ENCODE measurements at regions not wholly inside any gene's neighbourhood (a gene's known extent, or its start where the extent isn't known, plus 50 kb on each side); places are given as distances from the start of the nearest gene placed in this dataset.

DNA sequence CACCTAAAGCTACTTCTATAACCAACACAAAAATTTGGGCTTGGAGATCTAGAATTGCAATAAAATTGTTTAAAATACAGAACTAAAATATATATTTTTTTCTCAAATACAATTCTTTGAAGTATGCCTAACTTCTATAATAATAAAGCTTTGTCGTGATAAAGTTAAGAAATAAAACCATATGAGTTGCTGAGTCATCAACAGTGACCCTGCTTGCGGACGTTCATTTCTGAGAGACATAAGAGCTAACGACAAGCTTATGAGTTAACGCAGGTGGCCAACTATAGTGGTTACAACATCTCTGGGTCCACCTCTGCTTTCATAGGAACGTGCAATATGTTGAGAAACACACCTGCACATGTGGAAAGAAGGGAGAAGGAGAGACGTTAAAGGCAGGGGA is 407.1 kb upstream of the SLC14A2 start:
- H3K9me3 ChIP-seq (ENCODE audit: low read length), result no peaks in the 10 kb centered on the region
- intact Hi-C loops (cut with micrococcal nuclease; ENCODE audit: unreplicated experiment), result loop anchor here (5.0 kb wide), 1 partner anchor 581 kb away; no protein-coding TSS in a partner anchor
- H3K27me3 ChIP-seq (ENCODE audit: control insufficient read depth in 1 of 2, insufficient read depth in 2 of 2, low read length in 2 of 2), result no peaks in the 10 kb centered on the region
- H3K4me2 ChIP-seq (ENCODE audit: low read depth, low read length), result no peak overlapping the region
- no peak overlapping the region for H3K27ac ChIP-seq (ENCODE audit: extremely low read length, insufficient read depth, low read length)
- POLR2A ChIA-PET, result no interaction called here
- no TSS peak for BruUV-seq (replicated peaks)
- H3K79me2 ChIP-seq (ENCODE audit: insufficient read depth, low read length), result no peaks in the 10 kb centered on the region
- in situ Hi-C loops (cut with HindIII; ENCODE audit: extremely low pct_ligation_motif_present, low pct_unique_long_range_greater_than_20kb), result loop anchor here (25.0 kb wide), 2 partner anchors 521 to 1571 kb away; partner anchors contain the start of gene SETBP1
- CTCF ChIA-PET (ENCODE audit: low intra/inter-chr PET ratio, low total read pairs), result no interaction called here
- H3K4me1 ChIP-seq (ENCODE audit: insufficient read depth, low read length), result no peaks in the 10 kb centered on the region
- H3K4me3 ChIP-seq (replicated peaks in 1 of 3; ENCODE audit: insufficient read depth in 1 of 3, low read depth in 2 of 3, low read length in 3 of 3), result no peak overlapping the region
- DNase-seq (ENCODE audit: low spot score), result no peak
- H3K36me3 ChIP-seq (replicated peaks in 1 of 2; ENCODE audit: control insufficient read depth in 1 of 2, insufficient read depth in 2 of 2, low read length in 2 of 2), result no peaks in the 10 kb centered on the region
- TF ChIP-seq MAFF (IDR thresholded peaks at IDR 0.05; ENCODE audit: low read depth, low read length), result peak; percentile 54; the same call in 1 of the 2 replicates
- peak in 1 of 2 experiments; percentile 59; a peak in 2 of 4 replicates for TF ChIP-seq MAFK (conservative IDR thresholded peaks at IDR 0.05 in 1 of 2, IDR thresholded peaks at IDR 0.05 in 1 of 2; ENCODE audit: low read length in 2 of 2)
- no peak for TF ChIP-seq ZNF780A (CRISPR knock-in tag; IDR thresholded peaks at IDR 0.05)
- H4K20me1 ChIP-seq (ENCODE audit: insufficient read depth, low read length), result no peaks in the 10 kb centered on the region
- no peak overlapping the region for H2AFZ ChIP-seq (ENCODE audit: low read length)
- no peak for ATAC-seq
- no peak overlapping the region for H3K9ac ChIP-seq (ENCODE audit: insufficient read depth, low read depth, low read length)
- WGBS (ENCODE audit: low lambda C conversion rate), result 10% methylated on average over 7 of the region's 7 CpGs
- no peak for FAIRE-seq

- BruUV-seq (replicated peaks), result no TSS peak
- Histone ChIP-seq H3K79me2 (ENCODE audit: insufficient read depth, low read length) (no peaks in the 10 kb centered on the region), H3K4me1 (ENCODE audit: insufficient read depth, low read length) (no peaks in the 10 kb centered on the region), H3K9me3 (ENCODE audit: low read length) (no peaks in the 10 kb centered on the region), H3K4me3 (replicated peaks in 1 of 3; ENCODE audit: insufficient read depth in 1 of 3, low read depth in 2 of 3, low read length in 3 of 3) (no peak overlapping the region), H3K9ac (ENCODE audit: insufficient read depth, low read depth, low read length) (no peak overlapping the region), H2AFZ (ENCODE audit: low read length) (no peak overlapping the region), H3K36me3 (replicated peaks in 1 of 2; ENCODE audit: control insufficient read depth in 1 of 2, insufficient read depth in 2 of 2, low read length in 2 of 2) (no peaks in the 10 kb centered on the region), H4K20me1 (ENCODE audit: insufficient read depth, low read length) (no peaks in the 10 kb centered on the region), H3K4me2 (ENCODE audit: low read depth, low read length) (no peak overlapping the region), H3K27me3 (ENCODE audit: control insufficient read depth in 1 of 2, insufficient read depth in 2 of 2, low read length in 2 of 2) (no peaks in the 10 kb centered on the region; a peak in 1 of 5 replicates), H3K27ac (ENCODE audit: extremely low read length, insufficient read depth, low read length) (no peak overlapping the region)
- in situ Hi-C loops (cut with HindIII; ENCODE audit: extremely low pct_ligation_motif_present, low pct_unique_long_range_greater_than_20kb), result loop anchor here (25.0 kb wide), 2 partner anchors 525 to 1575 kb away; partner anchors contain the start of gene SETBP1
- intact Hi-C loops (cut with micrococcal nuclease; ENCODE audit: unreplicated experiment), result no loop called here
- WGBS (ENCODE audit: low lambda C conversion rate), result 36% methylated on average over 12 of the region's 13 CpGs
- POLR2A ChIA-PET, result no interaction called here
- DNase-seq (ENCODE audit: low spot score) (peak; percentile 59), FAIRE-seq (peak; percentile 68), ATAC-seq (peak; percentile 100)
- CTCF ChIA-PET (ENCODE audit: low intra/inter-chr PET ratio, low total read pairs), result interaction anchor here (0.6 to 2.4 kb wide), 4 partner anchors 533 to 1591 kb away, joined by 4 to 19 read pairs (median 10); no protein-coding TSS in a partner anchor
- 0 out of 2 replicates have a peak, but pooled peaks have one; percentile 39 for TF ChIP-seq KDM2A (CRISPR knock-in tag; IDR thresholded peaks at IDR 0.05; ENCODE audit: borderline replicate concordance, low read depth)
- peak; percentile 92 for TF ChIP-seq SMC3 (IDR thresholded peaks at IDR 0.05; ENCODE audit: low read length)
- TF ChIP-seq, protein P1, sequence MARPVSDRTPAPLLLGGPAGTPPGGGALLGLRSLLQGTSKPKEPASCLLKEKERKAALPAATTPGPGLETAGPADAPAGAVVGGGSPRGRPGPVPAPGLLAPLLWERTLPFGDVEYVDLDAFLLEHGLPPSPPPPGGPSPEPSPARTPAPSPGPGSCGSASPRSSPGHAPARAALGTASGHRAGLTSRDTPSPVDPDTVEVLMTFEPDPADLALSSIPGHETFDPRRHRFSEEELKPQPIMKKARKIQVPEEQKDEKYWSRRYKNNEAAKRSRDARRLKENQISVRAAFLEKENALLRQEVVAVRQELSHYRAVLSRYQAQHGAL (CRISPR knock-in tag; IDR thresholded peaks at IDR 0.05; ENCODE audit: not compliant biosample characterization), result no peak
- TF ChIP-seq ZNF644 (CRISPR knock-in tag; IDR thresholded peaks at IDR 0.05; ENCODE audit: low read depth), result peak; percentile 72; the same call in 1 of the 2 replicates
- TF ChIP-seq PLSCR1 (CRISPR knock-in tag; IDR thresholded peaks at IDR 0.05; ENCODE audit: borderline replicate concordance), result no peak
- TF ChIP-seq RAD21 (CRISPR knock-in tag; IDR thresholded peaks at IDR 0.05), result peak; percentile 68
- TF ChIP-seq MXD3 (CRISPR knock-in tag; IDR thresholded peaks at IDR 0.05), result no peak
- TF ChIP-seq, protein P2, sequence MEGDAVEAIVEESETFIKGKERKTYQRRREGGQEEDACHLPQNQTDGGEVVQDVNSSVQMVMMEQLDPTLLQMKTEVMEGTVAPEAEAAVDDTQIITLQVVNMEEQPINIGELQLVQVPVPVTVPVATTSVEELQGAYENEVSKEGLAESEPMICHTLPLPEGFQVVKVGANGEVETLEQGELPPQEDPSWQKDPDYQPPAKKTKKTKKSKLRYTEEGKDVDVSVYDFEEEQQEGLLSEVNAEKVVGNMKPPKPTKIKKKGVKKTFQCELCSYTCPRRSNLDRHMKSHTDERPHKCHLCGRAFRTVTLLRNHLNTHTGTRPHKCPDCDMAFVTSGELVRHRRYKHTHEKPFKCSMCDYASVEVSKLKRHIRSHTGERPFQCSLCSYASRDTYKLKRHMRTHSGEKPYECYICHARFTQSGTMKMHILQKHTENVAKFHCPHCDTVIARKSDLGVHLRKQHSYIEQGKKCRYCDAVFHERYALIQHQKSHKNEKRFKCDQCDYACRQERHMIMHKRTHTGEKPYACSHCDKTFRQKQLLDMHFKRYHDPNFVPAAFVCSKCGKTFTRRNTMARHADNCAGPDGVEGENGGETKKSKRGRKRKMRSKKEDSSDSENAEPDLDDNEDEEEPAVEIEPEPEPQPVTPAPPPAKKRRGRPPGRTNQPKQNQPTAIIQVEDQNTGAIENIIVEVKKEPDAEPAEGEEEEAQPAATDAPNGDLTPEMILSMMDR (CRISPR knock-in tag; IDR thresholded peaks at IDR 0.05), result peak; percentile 90
- peak; percentile 89 for TF ChIP-seq STAG1 (CRISPR knock-in tag; IDR thresholded peaks at IDR 0.05)
- TF ChIP-seq, protein P3, sequence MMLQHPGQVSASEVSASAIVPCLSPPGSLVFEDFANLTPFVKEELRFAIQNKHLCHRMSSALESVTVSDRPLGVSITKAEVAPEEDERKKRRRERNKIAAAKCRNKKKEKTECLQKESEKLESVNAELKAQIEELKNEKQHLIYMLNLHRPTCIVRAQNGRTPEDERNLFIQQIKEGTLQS (CRISPR knock-in tag; IDR thresholded peaks at IDR 0.05), result no peak
Measured at GRCh38 chr18:45212181-45213039, 402.9 kb upstream of the SLC14A2 start.
